GM19467 (cell line): ENCODE measurements at regions not wholly inside any gene's neighbourhood (a gene's known extent, or its start where the extent isn't known, plus 50 kb on each side); places are given as distances from the start of the nearest gene placed in this dataset.
"Not testable (repeated sequence)": the region's sequence is repeated elsewhere in the genome, so short reads cannot be mapped to it uniquely, and the experiment has no call there.

Source experiments
- ATAC-seq: cut with Tn5 transposase; IDR thresholded peaks from one replicate; pipeline ENCODE4 v1.9.1; 2021; ENCODE audit warnings: mild to moderate bottlenecking, moderate library complexity; ENCODE audit not compliant: unreplicated experiment

GRCh38 chr22:25390297-25391240, 171.1 kb downstream of the CRYBB2 start:
- ATAC-seq = no peak

- no peak for ATAC-seq
Observed at GRCh38 chr22:25392584-25392983, 171.9 kb upstream of the GRK3 start.

DNA sequence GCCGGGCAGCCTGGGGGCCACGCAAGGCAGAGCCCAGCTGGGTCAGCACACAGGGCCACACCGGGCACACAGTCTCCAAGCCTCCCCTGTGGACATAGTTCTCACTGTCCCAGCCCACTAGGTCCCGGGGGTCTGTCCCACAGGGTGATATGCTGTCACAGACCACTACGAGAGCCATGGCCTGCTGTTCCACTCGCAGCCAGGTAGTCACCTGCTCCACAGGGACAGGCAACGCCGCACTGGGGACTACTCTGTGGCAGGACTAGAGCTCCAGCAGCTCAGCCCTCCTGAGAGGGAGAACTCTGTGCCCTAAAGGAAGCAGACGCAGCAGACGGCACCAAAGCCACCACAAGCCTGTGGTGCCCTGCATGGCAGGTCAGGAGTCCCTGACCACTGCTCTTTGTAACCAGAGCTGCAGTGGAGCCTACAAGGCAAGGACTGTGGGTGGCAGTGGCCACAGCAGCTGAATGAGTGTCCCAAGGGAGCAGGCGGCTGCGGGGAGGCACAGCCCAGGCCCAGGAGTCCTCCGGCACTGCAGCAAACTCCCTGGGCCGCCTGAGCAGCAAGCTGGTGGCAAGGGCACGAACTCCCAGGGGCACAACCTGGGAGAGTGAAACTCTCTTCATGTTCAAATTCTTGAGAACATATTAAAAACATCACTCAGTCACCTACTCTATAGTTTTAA, 171.2 kb upstream of the GRK3 start:
- no peak for ATAC-seq

DNA sequence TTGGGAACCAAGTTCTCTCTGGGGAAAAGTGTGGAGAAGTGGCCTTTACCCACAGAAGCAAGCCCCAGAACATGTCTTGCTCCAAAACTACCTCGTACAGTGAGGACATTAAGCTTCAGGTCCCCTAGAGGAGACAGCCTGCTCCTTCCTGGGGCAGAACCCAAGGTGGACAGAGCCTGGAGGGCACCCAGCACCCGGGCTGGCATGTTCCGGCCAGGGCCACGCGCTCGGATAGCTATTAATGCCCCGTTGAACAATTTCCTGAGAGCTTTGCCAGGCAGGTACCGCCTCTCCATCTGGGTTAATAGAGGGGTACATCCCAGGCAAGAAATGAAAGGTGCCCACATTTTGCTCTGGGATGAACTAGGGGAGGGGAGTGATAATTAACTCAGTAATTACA, 169.0 kb upstream of the GRK3 start:
- no peak for ATAC-seq

DNA sequence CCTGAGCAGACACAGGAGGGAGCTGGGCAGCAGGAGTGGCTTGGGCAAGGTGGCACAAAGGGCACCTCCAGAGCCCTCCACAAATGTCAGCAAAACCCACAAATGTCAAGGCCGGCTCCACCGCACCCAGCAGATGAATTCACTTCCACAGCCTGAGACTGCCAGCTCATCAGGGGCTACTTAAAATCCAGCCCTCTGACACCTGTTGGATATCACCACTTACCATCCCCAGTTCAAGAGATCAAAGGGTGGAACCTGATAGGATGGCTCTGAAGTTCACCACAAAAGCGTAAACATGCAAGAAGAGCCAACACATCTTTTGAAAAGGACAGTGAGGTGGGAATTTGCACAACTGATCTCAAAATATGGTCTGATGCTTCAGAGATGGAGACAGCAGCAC, 168.6 kb upstream of the GRK3 start:
- no peak for ATAC-seq

DNA sequence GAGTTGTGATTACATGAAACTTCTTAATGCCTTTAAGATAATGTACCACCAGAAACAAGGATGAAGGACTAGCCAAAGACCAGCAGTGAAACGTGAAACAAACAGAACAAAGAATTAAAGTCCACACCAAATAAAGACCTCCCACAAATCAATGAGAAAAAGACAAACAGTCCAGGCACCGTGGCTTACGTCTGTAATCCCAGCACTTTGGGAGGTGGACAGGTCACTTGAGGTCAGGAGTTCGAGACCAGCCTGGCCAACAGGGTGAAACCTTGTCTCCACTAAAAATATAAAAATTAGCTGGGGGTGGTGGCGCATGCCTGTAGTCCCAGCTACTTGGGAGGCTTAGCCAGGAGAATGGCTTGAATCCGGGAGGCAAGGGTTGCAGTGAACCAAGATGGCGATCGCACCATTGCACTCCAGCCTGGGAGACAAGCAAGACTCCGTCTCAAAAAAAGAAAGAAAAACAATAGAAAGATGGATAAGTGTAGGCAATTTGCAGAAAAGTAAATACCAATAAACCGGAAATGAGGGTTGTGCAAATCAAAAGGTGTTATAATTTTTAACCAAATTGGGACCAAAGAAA, 167.8 kb upstream of the GRK3 start:
- no peak for ATAC-seq

GRCh38 chr22:25397616-25398015, 166.9 kb upstream of the GRK3 start:
- ATAC-seq = no peak

DNA sequence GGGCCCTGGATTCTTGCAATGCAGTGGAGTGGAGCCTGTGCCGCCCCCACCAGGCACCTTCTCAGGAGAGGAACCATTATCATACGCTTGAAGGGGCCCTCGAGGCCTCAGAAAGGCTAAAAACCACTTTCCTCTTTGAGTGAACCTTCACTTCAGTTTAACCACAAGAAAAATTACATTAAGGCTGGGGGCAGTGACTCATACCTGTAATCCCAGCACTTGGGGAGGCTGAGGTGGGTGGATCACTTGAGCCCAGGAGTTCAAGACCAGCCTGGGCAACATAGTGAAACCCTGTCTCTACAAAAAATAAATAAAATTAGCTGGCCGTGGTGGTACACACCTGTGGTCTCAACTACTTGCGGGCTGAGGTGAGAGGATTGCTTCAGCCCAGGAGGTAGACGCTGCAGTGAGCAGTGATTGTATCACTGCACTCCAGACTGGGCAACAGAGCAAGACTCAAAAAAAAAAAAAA, 165.8 kb upstream of the GRK3 start:
- not testable (repeated sequence) for ATAC-seq

DNA sequence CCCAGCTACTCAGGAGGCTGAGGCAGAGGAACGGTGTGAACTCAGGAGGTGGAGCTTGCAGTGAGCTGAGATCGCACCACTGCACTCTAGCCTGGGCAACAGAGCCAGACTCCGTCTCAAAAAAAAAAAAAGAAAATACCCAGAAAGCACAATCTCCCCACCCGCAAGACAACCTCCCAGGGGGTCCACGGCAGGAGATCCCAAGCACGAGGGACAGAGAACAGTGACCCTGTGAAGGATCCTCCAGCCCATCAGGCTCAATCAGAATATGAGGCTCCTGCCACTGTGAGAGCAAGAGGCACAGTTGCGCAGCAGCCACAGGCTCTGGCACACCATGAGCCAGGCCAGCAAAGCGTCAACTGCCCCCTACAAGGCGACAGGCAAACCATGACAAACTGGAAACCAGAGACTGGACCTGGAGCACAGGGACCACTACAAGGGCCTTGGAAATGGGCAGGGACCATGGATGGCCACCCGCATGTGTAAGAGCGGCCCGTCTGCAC, 164.8 kb upstream of the GRK3 start:
- ATAC-seq = no peak

GRCh38 chr22:25402160-25402500, 162.3 kb upstream of the GRK3 start:
- ATAC-seq = no peak

DNA sequence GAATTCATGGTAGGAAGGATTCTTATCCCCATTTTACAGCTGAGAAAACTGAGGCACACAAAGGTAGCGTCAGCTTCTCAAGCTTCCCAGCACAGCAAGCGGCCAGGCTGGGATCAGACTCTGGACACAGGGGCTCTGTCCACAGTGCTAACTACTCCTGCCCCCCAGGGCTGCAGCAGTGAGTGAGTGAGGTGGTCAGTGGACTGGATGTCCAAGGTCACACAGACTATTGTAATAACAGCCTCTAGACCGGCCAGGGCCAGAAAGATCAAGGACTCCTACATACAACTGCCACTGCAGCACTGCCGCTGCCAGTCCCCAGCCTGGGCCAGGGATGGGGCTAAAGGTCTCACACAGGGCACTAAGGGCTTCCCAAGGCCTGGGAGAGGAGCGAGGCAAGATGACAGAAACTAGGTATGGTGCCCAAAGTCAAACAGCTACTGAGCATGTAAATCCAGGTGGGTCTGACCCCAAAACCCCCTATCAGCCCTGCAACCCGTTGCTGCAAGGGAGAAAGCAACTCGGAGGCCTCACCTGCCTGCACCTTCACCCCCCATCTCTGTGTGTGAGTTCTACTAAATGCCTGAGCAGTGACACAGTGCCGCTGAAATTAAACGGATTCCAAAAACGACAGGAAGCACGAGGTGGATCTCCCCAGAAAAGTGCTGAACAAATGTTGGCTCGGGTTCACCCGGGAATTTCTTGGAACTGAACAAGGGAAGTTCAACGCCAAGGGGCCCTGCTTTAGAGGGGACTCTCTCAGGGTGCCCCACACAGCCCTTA, 161.8 kb upstream of the GRK3 start:
- ATAC-seq = no peak

DNA sequence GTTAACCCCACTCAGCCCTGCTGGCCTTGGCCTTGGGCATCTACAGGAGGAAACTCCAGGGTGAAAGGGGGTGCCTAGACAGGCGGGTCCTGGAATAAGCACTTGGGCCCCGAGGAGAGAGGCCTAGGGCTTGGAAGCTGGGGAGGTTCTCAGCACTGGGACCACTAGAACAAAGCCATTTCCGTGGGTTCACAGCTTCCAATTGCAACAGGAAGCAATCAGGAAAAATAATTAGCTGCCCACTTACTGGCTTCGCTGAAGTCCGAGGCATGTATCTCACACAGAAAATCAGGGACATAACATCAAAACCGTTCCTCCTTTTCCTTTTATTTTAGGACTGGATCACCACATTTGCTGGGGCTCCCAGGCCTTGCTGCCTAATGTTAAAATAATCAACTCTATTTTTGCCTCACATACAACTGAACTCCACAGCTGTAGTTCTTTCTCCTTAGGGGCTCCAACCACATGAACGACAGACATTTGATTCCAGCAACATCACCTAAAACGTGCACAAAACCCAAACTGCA, 161.1 kb upstream of the GRK3 start:
- no peak for ATAC-seq

DNA sequence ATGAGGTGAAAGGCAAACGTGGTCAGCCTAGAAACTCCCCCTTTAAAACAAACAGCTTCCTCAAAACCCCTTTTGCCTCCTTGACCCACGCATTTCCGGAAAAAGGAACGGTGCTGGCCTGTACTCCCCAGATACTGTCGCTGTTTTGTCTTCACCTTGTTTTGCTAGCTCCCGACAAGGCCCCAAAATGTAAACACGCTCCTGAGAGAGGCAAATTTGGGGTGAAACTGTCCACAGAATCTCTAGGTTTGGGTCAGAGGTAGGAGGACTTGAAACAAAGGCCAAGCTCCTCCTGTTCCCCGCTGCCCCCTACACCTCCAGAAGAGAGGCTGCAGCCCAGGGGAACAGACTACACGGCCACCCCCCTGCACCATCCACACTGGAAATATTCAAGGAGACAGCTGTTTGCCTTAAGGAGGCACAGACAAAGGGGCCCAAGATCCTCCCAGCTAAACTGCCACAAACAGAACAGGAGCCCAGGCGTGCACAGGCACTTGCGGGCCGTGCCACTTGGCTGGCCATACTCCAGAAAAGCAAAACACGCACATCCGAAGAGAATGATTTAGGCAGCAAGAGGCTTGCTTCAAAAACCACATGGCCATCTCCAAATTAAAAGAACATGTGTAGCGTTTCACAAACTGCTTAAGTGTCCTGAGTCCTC, 160.5 kb upstream of the GRK3 start:
- no peak for ATAC-seq

- no peak for ATAC-seq
Observed at GRCh38 chr22:25404556-25404927, 159.9 kb upstream of the GRK3 start.

DNA sequence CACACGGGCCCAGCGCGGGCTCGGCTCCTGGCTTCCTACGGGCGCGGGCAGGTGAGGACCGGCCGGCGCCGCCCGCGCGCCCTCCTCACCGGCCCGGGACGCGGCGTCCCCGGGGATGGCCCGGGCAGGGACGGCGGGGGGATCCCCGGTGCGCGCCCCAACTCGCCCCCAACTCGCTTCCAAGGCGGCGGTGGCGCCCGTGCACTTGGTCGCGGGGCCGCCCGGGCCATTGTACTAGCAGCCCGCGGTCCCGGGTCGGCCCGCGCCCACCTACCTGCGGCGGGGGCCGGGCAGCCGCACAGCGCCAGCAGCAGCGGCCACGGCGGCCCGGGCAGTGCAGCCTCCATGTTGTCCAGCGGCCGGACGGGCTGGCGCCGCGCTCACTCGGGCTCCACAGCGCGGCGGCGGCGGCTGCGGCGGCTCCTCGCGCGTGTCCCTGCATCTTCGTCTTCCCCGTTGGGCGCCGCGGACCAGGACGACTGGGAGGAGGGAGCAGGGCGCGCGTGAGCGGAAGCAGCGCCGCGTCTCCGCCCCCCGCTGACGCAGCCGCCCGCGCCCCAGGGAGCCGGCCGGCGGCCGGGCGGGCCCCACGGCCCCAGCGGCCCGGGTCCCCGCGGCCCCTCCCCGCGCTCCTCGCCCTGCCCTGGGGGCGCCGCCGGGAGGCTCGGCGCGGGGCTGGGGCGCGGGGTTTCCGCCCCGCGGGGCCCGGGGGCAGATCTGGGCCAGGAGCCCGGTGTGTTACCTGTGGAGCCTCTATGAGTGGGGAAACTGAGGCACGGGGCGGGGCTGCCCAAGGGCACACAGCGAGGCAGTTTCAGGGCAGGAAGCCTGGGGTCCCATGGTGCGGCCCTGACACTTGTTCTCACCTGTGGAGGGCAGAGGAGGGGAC, 159.3 kb upstream of the GRK3 start:
- no peak for ATAC-seq

DNA sequence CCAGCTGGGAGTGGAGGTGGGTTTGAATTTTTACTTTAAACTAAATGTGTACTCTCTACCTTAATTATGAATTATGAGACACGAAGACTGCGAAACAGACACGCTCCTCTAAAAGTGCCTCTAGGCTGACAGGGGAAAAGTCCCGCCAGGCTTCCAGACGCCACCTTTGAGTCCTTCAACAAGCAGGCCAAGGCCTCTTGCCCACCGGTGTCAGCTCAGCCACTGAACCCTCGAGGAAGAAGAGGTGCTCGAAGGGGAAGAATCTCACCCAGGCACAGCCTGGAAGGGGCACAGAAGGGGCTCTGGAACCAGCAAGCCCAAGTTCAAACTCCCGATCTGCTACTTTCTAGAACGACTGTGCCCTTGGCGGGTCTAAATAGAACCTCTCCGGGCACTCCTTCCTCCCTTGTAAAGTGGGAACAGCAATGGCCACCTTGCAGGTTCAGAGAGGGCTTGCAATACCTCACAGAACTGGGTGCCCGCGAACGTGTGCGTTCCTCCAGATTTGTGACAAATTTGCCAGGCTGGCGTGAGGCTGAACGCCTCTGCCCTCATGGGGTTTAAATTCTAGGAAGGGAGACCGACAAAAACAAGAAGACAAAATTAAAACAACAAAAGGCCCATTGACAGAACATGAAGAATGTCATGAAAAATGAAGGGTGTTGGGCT, 158.5 kb upstream of the GRK3 start:
- ATAC-seq = no peak

- no peak for ATAC-seq
Observed at GRCh38 chr22:25406510-25407210, 157.8 kb upstream of the GRK3 start.

- ATAC-seq = no peak
Observed at GRCh38 chr22:25407226-25407858, 157.1 kb upstream of the GRK3 start.
